ENCODE measurements at regions not wholly inside any gene's neighbourhood (a gene's known extent, or its start where the extent isn't known, plus 50 kb on each side); places are given as distances from the start of the nearest gene placed in this dataset.

GRCh38 chr2:226652983-226653765, 146.4 kb downstream of the IRS1 start:
- Histone ChIP-seq H3K27me3 (replicated peaks; ENCODE audit: control insufficient read depth, insufficient read depth, low read length) (no peaks in the 10 kb centered on the region), H3K36me3 (ENCODE audit: control insufficient read depth, insufficient read depth, low read length) (no peaks in the 10 kb centered on the region), H3K4me3 (replicated peaks; ENCODE audit: low read depth, low read length) (no peak overlapping the region)
- no peak for DNase-seq (ENCODE audit: extremely low read depth, insufficient read length)
- no peak for TF ChIP-seq CTCF (IDR thresholded peaks at IDR 0.05; ENCODE audit: insufficient read depth, low read length, poor library complexity, severe bottlenecking)

GRCh38 chr2:226652369-226652768, 147.3 kb downstream of the IRS1 start:
- peak; percentile 8 for DNase-seq (ENCODE audit: extremely low read depth, insufficient read length)
- H3K4me3 ChIP-seq (replicated peaks; ENCODE audit: low read depth, low read length) = no peak overlapping the region
- no peak for TF ChIP-seq CTCF (IDR thresholded peaks at IDR 0.05; ENCODE audit: insufficient read depth, low read length, poor library complexity, severe bottlenecking)
- no peaks in the 10 kb centered on the region for H3K27me3 ChIP-seq (replicated peaks; ENCODE audit: control insufficient read depth, insufficient read depth, low read length)
- no peaks in the 10 kb centered on the region for H3K36me3 ChIP-seq (ENCODE audit: control insufficient read depth, insufficient read depth, low read length)

- Histone ChIP-seq H3K36me3 (ENCODE audit: control insufficient read depth, insufficient read depth, low read length) (no peaks in the 10 kb centered on the region), H3K4me3 (replicated peaks; ENCODE audit: low read depth, low read length) (no peak overlapping the region), H3K27me3 (replicated peaks; ENCODE audit: control insufficient read depth, insufficient read depth, low read length) (no peaks in the 10 kb centered on the region)
- TF ChIP-seq CTCF (IDR thresholded peaks at IDR 0.05; ENCODE audit: insufficient read depth, low read length, poor library complexity, severe bottlenecking) = no peak
- DNase-seq (ENCODE audit: extremely low read depth, insufficient read length) = peak; percentile 13
Measured at GRCh38 chr2:226649871-226650660, 149.6 kb downstream of the IRS1 start.

- TF ChIP-seq CTCF (IDR thresholded peaks at IDR 0.05; ENCODE audit: insufficient read depth, low read length, poor library complexity, severe bottlenecking) = no peak
- Histone ChIP-seq H3K4me3 (replicated peaks; ENCODE audit: low read depth, low read length) (no peak overlapping the region), H3K36me3 (ENCODE audit: control insufficient read depth, insufficient read depth, low read length) (no peaks in the 10 kb centered on the region), H3K27me3 (replicated peaks; ENCODE audit: control insufficient read depth, insufficient read depth, low read length) (no peaks in the 10 kb centered on the region; the same call in 1 of the 2 replicates)
- DNase-seq (ENCODE audit: extremely low read depth, insufficient read length) = no peak
Measured at GRCh38 chr2:226649201-226649600, 150.4 kb downstream of the IRS1 start.

- no peak for TF ChIP-seq CTCF (IDR thresholded peaks at IDR 0.05; ENCODE audit: insufficient read depth, low read length, poor library complexity, severe bottlenecking)
- Histone ChIP-seq H3K27me3 (replicated peaks; ENCODE audit: control insufficient read depth, insufficient read depth, low read length) (no peaks in the 10 kb centered on the region; the same call in 1 of the 2 replicates), H3K4me3 (replicated peaks; ENCODE audit: low read depth, low read length) (no peak overlapping the region), H3K36me3 (ENCODE audit: control insufficient read depth, insufficient read depth, low read length) (no peaks in the 10 kb centered on the region)
- DNase-seq (ENCODE audit: extremely low read depth, insufficient read length) = no peak
Measured at GRCh38 chr2:226647621-226648518, 151.8 kb downstream of the IRS1 start.

Data from GM06990 (cell line).